ENCODE measurements at regions not wholly inside any gene's neighbourhood (a gene's known extent, or its start where the extent isn't known, plus 50 kb on each side); places are given as distances from the start of the nearest gene placed in this dataset.

DNA sequence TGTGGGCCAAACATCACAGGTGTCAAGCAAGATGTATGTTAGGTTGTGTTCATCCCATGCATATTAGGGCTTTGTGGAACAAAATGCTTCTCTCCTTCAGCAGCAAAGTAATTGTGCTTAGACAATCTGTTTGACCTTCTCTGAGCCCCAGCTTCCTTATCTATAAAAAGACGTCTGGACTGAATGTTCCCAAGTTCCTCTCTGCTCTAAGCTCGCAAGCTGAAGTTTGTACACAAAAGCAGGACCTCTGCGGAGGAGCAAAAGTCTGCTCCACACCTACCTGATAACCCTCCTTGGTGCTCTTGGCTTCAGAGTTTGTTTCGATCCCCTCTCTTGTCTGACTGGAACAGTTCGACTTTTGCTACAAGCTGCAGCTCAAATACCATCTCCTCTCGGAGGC, 95.7 kb upstream of the UBL3 start:
- H3K4me3 ChIP-seq: no peak overlapping the region
- WGBS (ENCODE audit: insufficient coverage, low coverage, missing lambda C conversion rate): 3% methylated on average over 4 of the region's 6 CpGs

More for the DNA sequence above, 95.7 kb upstream of the UBL3 start:
- Histone ChIP-seq H3K9me1 (ENCODE audit: control insufficient read depth, insufficient read depth, low read length) (no peaks in the 10 kb centered on the region), H3K9ac (ENCODE audit: insufficient read depth in 1 of 2, low read depth in 2 of 2, low read length in 2 of 2) (no peak overlapping the region), H3K79me2 (ENCODE audit: control insufficient read depth, insufficient read depth, low read length) (no peaks in the 10 kb centered on the region), H3K36me3 (ENCODE audit: control insufficient read depth, insufficient read depth, low read length) (no peaks in the 10 kb centered on the region), H2AFZ (ENCODE audit: low read depth, low read length) (no peak overlapping the region), H3K27me3 (ENCODE audit: control insufficient read depth in 2 of 2, insufficient read depth in 2 of 2, low read length in 2 of 2) (peaks cover 3 to 29% of the 10 kb centered on the region in 2 experiments; a peak in 3 of 5 replicates), H3K27ac (ENCODE audit: extremely low read depth, low read depth, low read length) (no peak overlapping the region), H3K4me2 (ENCODE audit: insufficient read depth, low read length) (no peak overlapping the region), H3K9me3 (replicated peaks; ENCODE audit: control insufficient read depth, insufficient read depth, low read depth, low read length) (no peaks in the 10 kb centered on the region), H4K20me1 (replicated peaks; ENCODE audit: control insufficient read depth, insufficient read depth, low read length) (no peaks in the 10 kb centered on the region; the same call in 1 of the 2 replicates), H3K4me1 (replicated peaks in 1 of 2; ENCODE audit: control insufficient read depth in 2 of 2, insufficient read depth in 2 of 2, low read length in 2 of 2) (no peaks in the 10 kb centered on the region)
- POLR2A ChIA-PET: no interaction called here
- FAIRE-seq (no peak), ATAC-seq (no peak), DNase-seq (ENCODE audit: extremely low read depth in 1 of 4, low spot score in 3 of 4) (no peak)
- CTCF ChIA-PET (ENCODE audit: low intra/inter-chr PET ratio): no interaction called here
- BruUV-seq (replicated peaks): no TSS peak
- in situ Hi-C loops (cut with MboI): no loop called here
- intact Hi-C loops (cut with micrococcal nuclease): no loop called here
- TF ChIP-seq, protein P1, sequence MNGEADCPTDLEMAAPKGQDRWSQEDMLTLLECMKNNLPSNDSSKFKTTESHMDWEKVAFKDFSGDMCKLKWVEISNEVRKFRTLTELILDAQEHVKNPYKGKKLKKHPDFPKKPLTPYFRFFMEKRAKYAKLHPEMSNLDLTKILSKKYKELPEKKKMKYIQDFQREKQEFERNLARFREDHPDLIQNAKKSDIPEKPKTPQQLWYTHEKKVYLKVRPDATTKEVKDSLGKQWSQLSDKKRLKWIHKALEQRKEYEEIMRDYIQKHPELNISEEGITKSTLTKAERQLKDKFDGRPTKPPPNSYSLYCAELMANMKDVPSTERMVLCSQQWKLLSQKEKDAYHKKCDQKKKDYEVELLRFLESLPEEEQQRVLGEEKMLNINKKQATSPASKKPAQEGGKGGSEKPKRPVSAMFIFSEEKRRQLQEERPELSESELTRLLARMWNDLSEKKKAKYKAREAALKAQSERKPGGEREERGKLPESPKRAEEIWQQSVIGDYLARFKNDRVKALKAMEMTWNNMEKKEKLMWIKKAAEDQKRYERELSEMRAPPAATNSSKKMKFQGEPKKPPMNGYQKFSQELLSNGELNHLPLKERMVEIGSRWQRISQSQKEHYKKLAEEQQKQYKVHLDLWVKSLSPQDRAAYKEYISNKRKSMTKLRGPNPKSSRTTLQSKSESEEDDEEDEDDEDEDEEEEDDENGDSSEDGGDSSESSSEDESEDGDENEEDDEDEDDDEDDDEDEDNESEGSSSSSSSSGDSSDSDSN (IDR thresholded peaks at IDR 0.05; ENCODE audit: borderline replicate concordance in 1 of 2, low read depth in 2 of 2, low read length in 2 of 2): 0 out of 4 replicates have a peak, but pooled peaks of 1 of the 2 experiments have one; percentile 48
- TF ChIP-seq SMAD4 (CRISPR knock-in tag; conservative IDR thresholded peaks at IDR 0.05) (no peak), DMBX1 (CRISPR knock-in tag; IDR thresholded peaks at IDR 0.05; ENCODE audit: borderline replicate concordance) (no peak), SPI1 (IDR thresholded peaks at IDR 0.05; ENCODE audit: borderline replicate concordance, low read depth, low read length) (0 out of 2 replicates have a peak, but pooled peaks have one; percentile 8)
- TF ChIP-seq, protein P2, sequence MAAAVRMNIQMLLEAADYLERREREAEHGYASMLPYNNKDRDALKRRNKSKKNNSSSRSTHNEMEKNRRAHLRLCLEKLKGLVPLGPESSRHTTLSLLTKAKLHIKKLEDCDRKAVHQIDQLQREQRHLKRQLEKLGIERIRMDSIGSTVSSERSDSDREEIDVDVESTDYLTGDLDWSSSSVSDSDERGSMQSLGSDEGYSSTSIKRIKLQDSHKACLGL (CRISPR knock-in tag; IDR thresholded peaks at IDR 0.05; ENCODE audit: borderline replicate concordance, poor library complexity, severe bottlenecking): no peak
